ENCODE measurements at regions not wholly inside any gene's neighbourhood (a gene's known extent, or its start where the extent isn't known, plus 50 kb on each side); places are given as distances from the start of the nearest gene placed in this dataset.

DNA sequence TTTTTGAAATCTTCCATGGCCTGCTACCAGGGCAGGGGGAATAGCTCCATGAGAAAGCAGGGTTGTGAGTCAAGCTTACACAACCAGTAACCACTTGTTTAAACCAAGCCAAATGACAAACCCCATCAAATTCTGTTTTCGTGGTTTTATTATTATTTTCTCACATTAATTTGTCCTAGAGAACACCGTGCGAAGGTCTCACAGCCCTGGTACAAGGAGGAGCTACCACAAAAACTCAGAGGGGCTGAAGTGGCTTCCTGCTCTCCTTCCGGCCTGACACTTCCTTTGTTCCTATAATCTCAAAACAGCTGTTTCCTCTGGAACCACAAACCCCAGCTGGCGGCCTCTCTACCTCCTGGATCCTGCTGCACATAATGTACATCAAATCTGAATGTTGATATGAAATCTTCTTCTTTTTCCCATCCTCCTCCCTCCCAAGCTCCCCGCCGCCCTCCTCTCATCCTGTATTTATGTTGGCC lies 375.9 kb downstream of the MCTP2 start:
- H3K9me3 ChIP-seq (ENCODE audit: control insufficient read depth, low read length): no peaks in the 10 kb centered on the region
- H3K4me1 ChIP-seq (ENCODE audit: control insufficient read depth, insufficient read depth, low read length): no peaks in the 10 kb centered on the region
- no peaks in the 10 kb centered on the region for H3K27me3 ChIP-seq (replicated peaks; ENCODE audit: control insufficient read depth, insufficient read depth, low read length)
- H3K4me3 ChIP-seq (ENCODE audit: low read length): no peak overlapping the region
- H3K36me3 ChIP-seq (ENCODE audit: control insufficient read depth, insufficient read depth, low read length, severe bottlenecking): no peaks in the 10 kb centered on the region
- DNase-seq (ENCODE audit: low read depth): no peak
- H3K9ac ChIP-seq (ENCODE audit: low read length): no peak overlapping the region

- no peaks in the 10 kb centered on the region for H3K4me1 ChIP-seq (ENCODE audit: control insufficient read depth, insufficient read depth, low read length)
- no peaks in the 10 kb centered on the region for H3K9me3 ChIP-seq (ENCODE audit: control insufficient read depth, low read length)
- H3K9ac ChIP-seq (ENCODE audit: low read length): no peak overlapping the region
- H3K27me3 ChIP-seq (replicated peaks; ENCODE audit: control insufficient read depth, insufficient read depth, low read length): no peaks in the 10 kb centered on the region
- H3K4me3 ChIP-seq (ENCODE audit: low read length): no peak overlapping the region
- no peak for DNase-seq (ENCODE audit: low read depth)
- H3K36me3 ChIP-seq (ENCODE audit: control insufficient read depth, insufficient read depth, low read length, severe bottlenecking): no peaks in the 10 kb centered on the region
These were observed 378.7 kb downstream of the MCTP2 start for GRCh38 chr15:94610069-94610468.

DNA sequence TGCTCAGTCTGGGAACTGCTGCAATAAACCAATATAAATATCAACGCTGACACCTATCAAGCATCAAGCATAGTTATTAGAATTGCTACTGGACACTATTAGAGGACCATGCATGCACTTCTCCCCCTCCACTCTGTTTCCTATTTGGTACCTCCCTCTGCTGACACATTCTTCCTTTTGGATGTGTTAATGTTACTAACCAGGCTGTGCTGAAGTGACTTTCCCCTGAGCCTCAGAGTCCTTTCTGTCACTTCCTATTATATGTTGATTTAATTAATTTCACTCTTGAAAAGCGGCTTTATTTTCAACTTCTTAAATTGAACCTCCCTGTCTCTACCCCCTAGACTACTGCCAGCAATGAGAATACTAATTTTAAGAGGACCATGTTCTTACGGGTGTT lies 379.1 kb downstream of the MCTP2 start:
- H3K9ac ChIP-seq (ENCODE audit: low read length): no peak overlapping the region
- no peak overlapping the region for H3K4me3 ChIP-seq (ENCODE audit: low read length)
- DNase-seq (ENCODE audit: low read depth): no peak
- H3K36me3 ChIP-seq (ENCODE audit: control insufficient read depth, insufficient read depth, low read length, severe bottlenecking): no peaks in the 10 kb centered on the region
- no peaks in the 10 kb centered on the region for H3K4me1 ChIP-seq (ENCODE audit: control insufficient read depth, insufficient read depth, low read length)
- H3K27me3 ChIP-seq (replicated peaks; ENCODE audit: control insufficient read depth, insufficient read depth, low read length): no peaks in the 10 kb centered on the region
- no peaks in the 10 kb centered on the region for H3K9me3 ChIP-seq (ENCODE audit: control insufficient read depth, low read length)

DNA sequence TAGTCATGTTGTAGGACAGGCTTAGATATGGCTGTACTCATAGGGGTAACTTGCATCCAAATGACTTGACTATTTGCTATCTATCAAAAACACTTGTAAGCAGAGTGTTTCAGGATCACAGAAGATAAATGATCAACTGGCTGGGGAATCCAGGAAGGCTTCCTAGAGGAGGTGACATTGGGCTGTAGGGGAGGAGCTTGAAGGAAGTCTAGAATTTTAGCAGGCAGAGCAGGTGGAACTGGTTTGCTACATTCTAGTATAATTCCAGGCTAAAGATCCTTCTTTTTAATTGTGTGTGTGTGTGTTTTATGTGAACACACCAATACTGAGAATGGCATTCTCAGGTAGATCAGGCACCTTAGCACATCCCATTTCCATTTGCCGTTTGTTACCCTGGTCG lies 380.3 kb downstream of the MCTP2 start:
- Histone ChIP-seq H3K27me3 (replicated peaks; ENCODE audit: control insufficient read depth, insufficient read depth, low read length) (no peaks in the 10 kb centered on the region), H3K4me3 (ENCODE audit: low read length) (no peak overlapping the region), H3K4me1 (ENCODE audit: control insufficient read depth, insufficient read depth, low read length) (no peaks in the 10 kb centered on the region), H3K9ac (ENCODE audit: low read length) (no peak overlapping the region), H3K9me3 (ENCODE audit: control insufficient read depth, low read length) (peaks cover under 1% of the 10 kb centered on the region), H3K36me3 (ENCODE audit: control insufficient read depth, insufficient read depth, low read length, severe bottlenecking) (no peaks in the 10 kb centered on the region)
- DNase-seq (ENCODE audit: low read depth): no peak

DNA sequence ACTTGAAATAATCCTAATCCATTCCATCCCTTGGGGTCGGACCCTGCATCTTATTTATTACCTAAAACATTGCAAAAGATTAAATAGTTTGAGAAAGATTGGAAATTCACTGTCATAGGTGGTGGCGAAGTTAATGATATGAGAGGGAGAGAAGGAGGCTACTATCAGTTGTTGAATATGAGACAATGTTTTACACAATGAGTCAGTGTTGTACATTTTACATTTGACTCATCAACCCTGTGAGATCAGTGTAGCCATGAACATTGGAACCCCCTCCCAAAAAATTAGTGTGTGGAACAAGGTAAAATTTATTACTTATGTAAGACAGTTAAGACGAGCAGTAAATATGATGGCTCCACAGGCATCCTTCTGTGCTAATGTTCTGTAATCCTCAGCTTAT lies 384.3 kb downstream of the MCTP2 start:
- Histone ChIP-seq H3K27me3 (replicated peaks; ENCODE audit: control insufficient read depth, insufficient read depth, low read length) (no peaks in the 10 kb centered on the region), H3K36me3 (ENCODE audit: control insufficient read depth, insufficient read depth, low read length, severe bottlenecking) (no peaks in the 10 kb centered on the region), H3K4me1 (ENCODE audit: control insufficient read depth, insufficient read depth, low read length) (no peaks in the 10 kb centered on the region), H3K9me3 (ENCODE audit: control insufficient read depth, low read length) (peaks cover 4% of the 10 kb centered on the region), H3K9ac (ENCODE audit: low read length) (no peak overlapping the region), H3K4me3 (ENCODE audit: low read length) (no peak overlapping the region)
- no peak for DNase-seq (ENCODE audit: low read depth)

GRCh38 chr15:94620632-94621031 lies 389.3 kb downstream of the MCTP2 start:
- Histone ChIP-seq H3K4me3 (ENCODE audit: low read length) (no peak overlapping the region), H3K36me3 (ENCODE audit: control insufficient read depth, insufficient read depth, low read length, severe bottlenecking) (no peaks in the 10 kb centered on the region), H3K9me3 (ENCODE audit: control insufficient read depth, low read length) (peaks cover 9% of the 10 kb centered on the region), H3K27me3 (replicated peaks; ENCODE audit: control insufficient read depth, insufficient read depth, low read length) (no peaks in the 10 kb centered on the region), H3K9ac (ENCODE audit: low read length) (no peak overlapping the region), H3K4me1 (ENCODE audit: control insufficient read depth, insufficient read depth, low read length) (no peaks in the 10 kb centered on the region)
- DNase-seq (ENCODE audit: low read depth): no peak

- Histone ChIP-seq H3K4me1 (ENCODE audit: control insufficient read depth, insufficient read depth, low read length) (no peaks in the 10 kb centered on the region), H3K9ac (ENCODE audit: low read length) (no peak overlapping the region), H3K4me3 (ENCODE audit: low read length) (no peak overlapping the region), H3K36me3 (ENCODE audit: control insufficient read depth, insufficient read depth, low read length, severe bottlenecking) (no peaks in the 10 kb centered on the region), H3K9me3 (ENCODE audit: control insufficient read depth, low read length) (peaks cover 8% of the 10 kb centered on the region), H3K27me3 (replicated peaks; ENCODE audit: control insufficient read depth, insufficient read depth, low read length) (no peaks in the 10 kb centered on the region)
- no peak for DNase-seq (ENCODE audit: low read depth)
These were observed 390.4 kb downstream of the MCTP2 start for GRCh38 chr15:94621736-94622135.

- no peak for DNase-seq (ENCODE audit: low read depth)
- Histone ChIP-seq H3K9ac (ENCODE audit: low read length) (no peak overlapping the region), H3K36me3 (ENCODE audit: control insufficient read depth, insufficient read depth, low read length, severe bottlenecking) (no peaks in the 10 kb centered on the region), H3K9me3 (ENCODE audit: control insufficient read depth, low read length) (peaks cover 5% of the 10 kb centered on the region), H3K4me3 (ENCODE audit: low read length) (no peak overlapping the region), H3K27me3 (replicated peaks; ENCODE audit: control insufficient read depth, insufficient read depth, low read length) (no peaks in the 10 kb centered on the region), H3K4me1 (ENCODE audit: control insufficient read depth, insufficient read depth, low read length) (no peaks in the 10 kb centered on the region)
These were observed 395.6 kb downstream of the MCTP2 start for GRCh38 chr15:94626949-94627348.

GRCh38 chr15:94631608-94632007 lies 400.2 kb downstream of the MCTP2 start:
- H3K4me1 ChIP-seq (ENCODE audit: control insufficient read depth, insufficient read depth, low read length): no peaks in the 10 kb centered on the region
- no peaks in the 10 kb centered on the region for H3K36me3 ChIP-seq (ENCODE audit: control insufficient read depth, insufficient read depth, low read length, severe bottlenecking)
- no peaks in the 10 kb centered on the region for H3K27me3 ChIP-seq (replicated peaks; ENCODE audit: control insufficient read depth, insufficient read depth, low read length)
- no peak overlapping the region for H3K9ac ChIP-seq (ENCODE audit: low read length)
- H3K9me3 ChIP-seq (ENCODE audit: control insufficient read depth, low read length): no peaks in the 10 kb centered on the region
- no peak overlapping the region for H3K4me3 ChIP-seq (ENCODE audit: low read length)
- DNase-seq (ENCODE audit: low read depth): no peak

GRCh38 chr15:94638183-94638582 lies 406.8 kb downstream of the MCTP2 start:
- Histone ChIP-seq H3K4me3 (ENCODE audit: low read length) (no peak overlapping the region), H3K9me3 (ENCODE audit: control insufficient read depth, low read length) (no peaks in the 10 kb centered on the region), H3K27me3 (replicated peaks; ENCODE audit: control insufficient read depth, insufficient read depth, low read length) (no peaks in the 10 kb centered on the region), H3K9ac (ENCODE audit: low read length) (no peak overlapping the region), H3K36me3 (ENCODE audit: control insufficient read depth, insufficient read depth, low read length, severe bottlenecking) (no peaks in the 10 kb centered on the region), H3K4me1 (ENCODE audit: control insufficient read depth, insufficient read depth, low read length) (no peaks in the 10 kb centered on the region)
- no peak for DNase-seq (ENCODE audit: low read depth)

- no peak overlapping the region for H3K4me3 ChIP-seq (ENCODE audit: low read length)
- no peaks in the 10 kb centered on the region for H3K9me3 ChIP-seq (ENCODE audit: control insufficient read depth, low read length)
- H3K27me3 ChIP-seq (replicated peaks; ENCODE audit: control insufficient read depth, insufficient read depth, low read length): no peaks in the 10 kb centered on the region
- no peaks in the 10 kb centered on the region for H3K4me1 ChIP-seq (ENCODE audit: control insufficient read depth, insufficient read depth, low read length)
- H3K36me3 ChIP-seq (ENCODE audit: control insufficient read depth, insufficient read depth, low read length, severe bottlenecking): no peaks in the 10 kb centered on the region
- no peak for DNase-seq (ENCODE audit: low read depth)
- H3K9ac ChIP-seq (ENCODE audit: low read length): no peak overlapping the region
These were observed 408.3 kb downstream of the MCTP2 start for GRCh38 chr15:94639701-94640100.

GRCh38 chr15:94644433-94644832 lies 413.1 kb downstream of the MCTP2 start:
- H3K27me3 ChIP-seq (replicated peaks; ENCODE audit: control insufficient read depth, insufficient read depth, low read length): no peaks in the 10 kb centered on the region
- no peaks in the 10 kb centered on the region for H3K36me3 ChIP-seq (ENCODE audit: control insufficient read depth, insufficient read depth, low read length, severe bottlenecking)
- no peak for DNase-seq (ENCODE audit: low read depth)
- H3K4me1 ChIP-seq (ENCODE audit: control insufficient read depth, insufficient read depth, low read length): no peaks in the 10 kb centered on the region
- no peaks in the 10 kb centered on the region for H3K9me3 ChIP-seq (ENCODE audit: control insufficient read depth, low read length)
- H3K4me3 ChIP-seq (ENCODE audit: low read length): no peak overlapping the region
- H3K9ac ChIP-seq (ENCODE audit: low read length): no peak overlapping the region

Data from adipocyte (in vitro differentiated cells).